Adrenal gland (tissue), 5 donors: ENCODE measurements at regions not wholly inside any gene's neighbourhood (a gene's known extent, or its start where the extent isn't known, plus 50 kb on each side); places are given as distances from the start of the nearest gene placed in this dataset.

Experiments used
- CTCF ChIP-seq, 6 experiments: fragments of 450-650 bp in 4 of 6; fragments of 200-600 bp in 2 of 6; sonication (generic) in 1 of 6; IDR thresholded peaks; 1 replicate in 5 of 6; 2 replicates in 1 of 6; pipeline versions ENCODE4 v1.5.1 to v1.8.0; 2016 to 2021; ENCODE audit warnings: antibody characterized with exemption in 6 of 6, mild to moderate bottlenecking in 2 of 6, moderate library complexity in 1 of 6
- POLR2A ChIP-seq, 2 donors: fragments of 450-650 bp; IDR thresholded peaks; one replicate each; pipeline ENCODE4 v1.6.1; 2017; ENCODE audit warnings: antibody characterized with exemption in 2 of 2, mild to moderate bottlenecking in 2 of 2, moderate library complexity in 1 of 2
- donor health status: DM: no; HTN: no; CAD: no.

- TF ChIP-seq POLR2A (IDR thresholded peaks at IDR 0.05) (no peak), CTCF (IDR thresholded peaks at IDR 0.05) (no peak)
Observed at GRCh38 chr1:30290581-30290980, 432.8 kb downstream of the MATN1 start.
